ENCODE measurements at regions not wholly inside any gene's neighbourhood (a gene's known extent, or its start where the extent isn't known, plus 50 kb on each side); places are given as distances from the start of the nearest gene placed in this dataset.

- Histone ChIP-seq H3K27me3 (ENCODE audit: control insufficient read depth, insufficient read depth, low read length) (no peaks in the 10 kb centered on the region), H3K4me1 (ENCODE audit: control insufficient read depth in 2 of 3, insufficient read depth in 2 of 3, low read depth in 1 of 3, low read length in 3 of 3) (no peaks in the 10 kb centered on the region), H3K9ac (ENCODE audit: low read length in 3 of 3) (no peak overlapping the region), H3K4me3 (ENCODE audit: low read length in 3 of 3) (no peak overlapping the region), H3K9me3 (ENCODE audit: control insufficient read depth in 2 of 3, insufficient read depth in 1 of 3, low read length in 3 of 3) (no peaks in the 10 kb centered on the region), H3K27ac (ENCODE audit: low read depth in 2 of 2, low read length in 2 of 2) (no peak overlapping the region), H3K36me3 (ENCODE audit: control insufficient read depth in 2 of 3, insufficient read depth in 3 of 3, low read length in 3 of 3) (no peaks in the 10 kb centered on the region)
- DNase-seq (no peak), FAIRE-seq (no peak)
- no peak for TF ChIP-seq CTCF (IDR thresholded peaks at IDR 0.05; ENCODE audit: borderline replicate concordance, extremely low read depth, insufficient read depth)
- intact Hi-C loops (cut with DNase I): no loop called here
Measured at GRCh38 chr6:87995461-87995860, 52.2 kb upstream of the SPACA1 start.

DNA sequence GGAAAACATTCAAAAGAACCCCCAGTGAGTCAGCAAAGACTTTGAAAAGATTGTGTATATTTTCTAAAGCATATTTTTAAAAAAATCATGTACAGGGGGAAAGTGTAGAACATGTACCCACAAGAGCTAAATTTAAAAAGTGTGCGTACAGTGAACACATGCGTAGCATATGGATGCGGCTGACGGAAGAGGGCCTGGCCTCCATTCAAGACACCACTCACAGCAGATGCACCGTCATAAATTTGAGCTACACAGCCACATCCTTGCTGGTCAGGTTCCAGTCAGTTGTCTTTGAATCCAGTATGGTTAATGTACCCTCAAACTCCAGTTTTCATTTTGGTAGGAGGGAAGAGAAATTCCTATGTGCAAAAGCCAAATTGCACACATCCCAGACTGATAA lies 54.3 kb upstream of the SPACA1 start:
- Histone ChIP-seq H3K4me3 (ENCODE audit: low read length in 3 of 3) (no peak overlapping the region), H3K9ac (ENCODE audit: low read length in 3 of 3) (no peak overlapping the region), H3K27ac (ENCODE audit: low read depth in 2 of 2, low read length in 2 of 2) (no peak overlapping the region), H3K36me3 (ENCODE audit: control insufficient read depth in 2 of 3, insufficient read depth in 3 of 3, low read length in 3 of 3) (no peaks in the 10 kb centered on the region), H3K9me3 (ENCODE audit: control insufficient read depth in 2 of 3, insufficient read depth in 1 of 3, low read length in 3 of 3) (no peaks in the 10 kb centered on the region), H3K27me3 (ENCODE audit: control insufficient read depth, insufficient read depth, low read length) (no peaks in the 10 kb centered on the region), H3K4me1 (ENCODE audit: control insufficient read depth in 2 of 3, insufficient read depth in 2 of 3, low read depth in 1 of 3, low read length in 3 of 3) (no peaks in the 10 kb centered on the region)
- TF ChIP-seq CTCF (IDR thresholded peaks at IDR 0.05; ENCODE audit: borderline replicate concordance, extremely low read depth, insufficient read depth): no peak
- DNase-seq (no peak), FAIRE-seq (no peak)
- intact Hi-C loops (cut with DNase I): no loop called here

- FAIRE-seq (no peak), DNase-seq (no peak)
- no peak for TF ChIP-seq CTCF (IDR thresholded peaks at IDR 0.05; ENCODE audit: borderline replicate concordance, extremely low read depth, insufficient read depth)
- intact Hi-C loops (cut with DNase I): no loop called here
- Histone ChIP-seq H3K9me3 (ENCODE audit: control insufficient read depth in 2 of 3, insufficient read depth in 1 of 3, low read length in 3 of 3) (no peaks in the 10 kb centered on the region), H3K9ac (ENCODE audit: low read length in 3 of 3) (no peak overlapping the region), H3K27me3 (ENCODE audit: control insufficient read depth, insufficient read depth, low read length) (no peaks in the 10 kb centered on the region), H3K36me3 (ENCODE audit: control insufficient read depth in 2 of 3, insufficient read depth in 3 of 3, low read length in 3 of 3) (no peaks in the 10 kb centered on the region), H3K27ac (ENCODE audit: low read depth in 2 of 2, low read length in 2 of 2) (no peak overlapping the region), H3K4me3 (ENCODE audit: low read length in 3 of 3) (no peak overlapping the region), H3K4me1 (ENCODE audit: control insufficient read depth in 2 of 3, insufficient read depth in 2 of 3, low read depth in 1 of 3, low read length in 3 of 3) (no peaks in the 10 kb centered on the region)
Measured at GRCh38 chr6:87990871-87991270, 56.8 kb upstream of the SPACA1 start.

GRCh38 chr6:87982134-87982533 lies 65.5 kb upstream of the SPACA1 start:
- Histone ChIP-seq H3K27me3 (ENCODE audit: control insufficient read depth, insufficient read depth, low read length) (no peaks in the 10 kb centered on the region), H3K4me1 (ENCODE audit: control insufficient read depth in 2 of 3, insufficient read depth in 2 of 3, low read depth in 1 of 3, low read length in 3 of 3) (no peaks in the 10 kb centered on the region), H3K4me3 (ENCODE audit: low read length in 3 of 3) (no peak overlapping the region), H3K9ac (ENCODE audit: low read length in 3 of 3) (no peak overlapping the region), H3K9me3 (ENCODE audit: control insufficient read depth in 2 of 3, insufficient read depth in 1 of 3, low read length in 3 of 3) (no peaks in the 10 kb centered on the region), H3K27ac (ENCODE audit: low read depth in 2 of 2, low read length in 2 of 2) (no peak overlapping the region), H3K36me3 (ENCODE audit: control insufficient read depth in 2 of 3, insufficient read depth in 3 of 3, low read length in 3 of 3) (no peaks in the 10 kb centered on the region)
- DNase-seq (no peak), FAIRE-seq (no peak)
- TF ChIP-seq CTCF (IDR thresholded peaks at IDR 0.05; ENCODE audit: borderline replicate concordance, extremely low read depth, insufficient read depth): no peak
- intact Hi-C loops (cut with DNase I): no loop called here

Measured in kidney (tissue), 13 donors.